PFSK-1 (cell line): ENCODE measurements at regions not wholly inside any gene's neighbourhood (a gene's known extent, or its start where the extent isn't known, plus 50 kb on each side); places are given as distances from the start of the nearest gene placed in this dataset.

Source experiments
- FOXP2 ChIP-seq: optimal IDR thresholded peaks from 2 replicates; pipeline ENCODE3; 2011; ENCODE audit warnings: borderline replicate concordance, control low read depth, inconsistent platforms; ENCODE audit not compliant: insufficient read depth; ENCODE audit errors: extremely low read length, extremely low read depth
- POLR2AphosphoS5 ChIP-seq: IDR thresholded peaks from 2 replicates; pipeline ENCODE4 v1.6.1; 2012; ENCODE audit warnings: low read depth, mild to moderate bottlenecking, control low read depth, low read length, moderate library complexity
- REST ChIP-seq, 2 experiments: IDR thresholded peaks; 2 replicates each; pipeline versions ENCODE4 v1.6.1 to v1.8.0; 2011 to 2012; ENCODE audit warnings: low read depth in 2 of 2, low read length in 2 of 2, control low read depth in 1 of 2, inconsistent platforms in 1 of 2, mild to moderate bottlenecking in 1 of 2, moderate library complexity in 1 of 2; ENCODE audit not compliant: insufficient read depth in 1 of 2
- SIN3A ChIP-seq: IDR thresholded peaks from 2 replicates; pipeline ENCODE4 v1.6.1; 2012; ENCODE audit warnings: mild to moderate bottlenecking, low read length, moderate library complexity, borderline replicate concordance; ENCODE audit not compliant: insufficient read depth
- TAF1 ChIP-seq: IDR thresholded peaks from 2 replicates; pipeline ENCODE4 v1.6.1; 2012; ENCODE audit warnings: low read length, control low read depth, borderline replicate concordance; ENCODE audit not compliant: insufficient read depth

DNA sequence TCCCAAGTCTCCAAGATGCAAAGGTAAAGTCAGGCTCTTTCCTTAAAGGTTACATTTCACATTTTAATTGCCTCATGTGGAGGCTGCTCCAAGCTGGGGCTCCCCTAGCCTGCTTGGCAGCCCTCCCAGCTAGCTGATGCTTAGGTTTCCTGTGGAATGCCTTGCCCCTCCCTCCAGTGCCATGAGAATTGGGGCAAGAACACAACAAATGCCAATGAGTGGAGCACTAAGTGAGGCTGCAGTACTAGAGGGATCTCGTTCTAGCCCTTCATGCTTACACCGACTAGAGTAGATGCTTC, 597.7 kb downstream of the MID1IP1 start:
- no peak for TF ChIP-seq POLR2AphosphoS5
- no peak for TF ChIP-seq REST (IDR thresholded peaks at IDR 0.05; ENCODE audit: insufficient read depth in 1 of 2, low read depth in 2 of 2, low read length in 2 of 2)
- TF ChIP-seq TAF1: no peak
- no peak for TF ChIP-seq SIN3A
- no peak for TF ChIP-seq FOXP2
